RCC 7860 (cell line): ENCODE measurements at regions not wholly inside any gene's neighbourhood (a gene's known extent, or its start where the extent isn't known, plus 50 kb on each side); places are given as distances from the start of the nearest gene placed in this dataset.

Source experiments
- DNase-seq: peaks from one replicate; pipeline ENCODE4 v3.0.0-alpha.2; 2015; ENCODE audit warnings: low spot score
- FAIRE-seq: peaks from 2 replicates; lab custom pipeline; 2012; peaks lifted over from hg19 to GRCh38; lab: Jason Lieb, UNC

DNA sequence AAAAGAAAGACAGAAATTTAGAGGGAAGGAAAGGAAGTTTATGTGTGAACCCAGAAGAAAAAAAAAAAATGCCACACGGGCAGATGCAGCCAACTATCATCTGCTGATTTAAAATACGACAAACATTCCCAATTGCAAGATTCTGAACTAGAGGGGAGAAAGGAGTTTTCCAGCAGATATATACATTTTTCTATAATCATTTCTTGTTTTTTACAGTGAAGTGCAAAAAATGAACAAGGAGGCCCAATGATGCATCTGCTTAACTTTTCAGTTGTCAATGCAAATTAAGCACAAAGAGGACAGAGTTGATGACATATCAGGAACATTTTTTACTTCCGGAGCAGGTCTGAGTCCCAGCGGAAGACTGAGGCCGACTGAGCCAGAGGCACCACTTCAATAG lies 144.7 kb downstream of the MYCN start:
- DNase-seq (no peak), FAIRE-seq (no peak)

DNA sequence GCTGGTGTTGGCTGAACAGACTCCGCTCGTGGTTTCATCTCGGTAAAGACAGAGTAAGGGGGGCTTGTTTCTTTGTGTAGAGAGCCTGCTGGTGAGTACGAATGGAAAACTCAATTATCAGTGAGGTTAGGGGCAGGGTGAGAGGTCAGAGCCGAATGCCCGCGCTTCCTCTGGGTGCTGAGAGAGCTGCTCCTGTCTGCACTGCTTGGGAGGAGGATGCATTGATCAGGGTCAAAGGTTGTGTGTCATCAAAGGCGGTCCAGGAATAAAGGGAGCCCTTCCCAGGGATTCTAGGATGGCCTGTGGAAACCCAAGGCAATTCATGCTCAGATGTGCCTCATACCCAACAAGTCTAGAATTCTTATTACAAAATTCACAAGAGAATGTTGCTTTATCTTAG lies 143.9 kb downstream of the MYCN start:
- DNase-seq (no peak), FAIRE-seq (no peak)

DNA sequence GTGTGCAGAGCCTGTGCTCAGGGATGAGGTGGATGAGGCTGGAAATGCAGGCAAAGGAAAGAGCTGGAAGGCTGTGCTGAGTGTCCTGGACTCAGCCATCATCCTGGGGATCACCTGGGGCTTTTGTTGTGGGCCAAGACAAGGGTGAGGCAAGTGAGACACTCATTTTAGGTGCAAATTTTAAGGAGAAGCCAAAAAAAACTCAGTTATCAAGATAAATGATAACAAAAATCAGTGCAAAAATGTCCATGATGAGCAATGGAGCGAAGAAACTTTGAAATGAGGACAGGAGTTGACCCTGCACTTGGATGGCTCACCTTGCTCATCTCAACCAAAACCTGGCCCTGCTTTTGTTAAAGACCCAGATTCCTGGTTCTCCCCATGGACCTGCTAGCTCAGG lies 141.9 kb downstream of the MYCN start:
- FAIRE-seq, result no peak
- no peak for DNase-seq

DNA sequence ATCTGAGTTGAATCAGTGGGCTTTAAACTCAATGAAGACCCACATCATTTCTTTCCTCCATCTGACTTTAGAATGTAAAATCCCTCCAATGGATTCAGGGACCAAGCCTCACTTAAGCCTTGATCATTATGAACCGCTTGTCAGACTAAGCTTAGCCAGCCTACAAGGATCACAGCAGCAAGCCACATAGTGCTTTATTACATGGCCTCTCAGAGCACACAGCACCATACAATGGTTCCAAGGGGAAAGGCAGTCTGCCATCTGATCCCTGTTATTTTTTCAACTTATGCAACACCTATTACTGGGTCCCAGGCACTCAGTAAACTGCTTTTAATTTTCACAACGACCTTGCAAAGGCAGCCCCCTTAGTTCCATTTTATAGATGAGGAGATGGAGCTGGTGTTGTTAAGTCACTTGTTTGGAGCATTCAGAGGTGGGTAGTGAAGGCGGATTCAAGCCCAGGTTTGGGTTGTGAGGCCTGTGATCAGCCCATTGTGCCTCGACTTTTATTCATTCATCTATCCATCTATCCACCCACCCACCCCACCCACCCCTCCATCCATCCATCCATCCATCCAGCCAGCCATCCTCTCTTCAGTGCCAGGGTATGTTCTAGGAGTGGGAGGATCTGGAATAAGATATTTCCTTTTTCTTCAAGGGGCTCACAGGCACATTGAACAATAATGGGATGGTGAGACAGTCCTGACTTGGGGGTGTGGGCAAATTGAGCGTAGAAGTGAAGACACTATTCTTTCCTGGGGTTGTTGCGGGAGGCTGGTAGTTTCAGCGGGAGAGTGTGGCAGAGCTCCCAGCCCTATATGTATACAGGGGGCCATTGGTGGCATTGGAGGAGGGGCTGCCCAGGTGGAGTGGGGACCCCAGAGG lies 141.2 kb downstream of the MYCN start:
- FAIRE-seq (no peak), DNase-seq (no peak)

DNA sequence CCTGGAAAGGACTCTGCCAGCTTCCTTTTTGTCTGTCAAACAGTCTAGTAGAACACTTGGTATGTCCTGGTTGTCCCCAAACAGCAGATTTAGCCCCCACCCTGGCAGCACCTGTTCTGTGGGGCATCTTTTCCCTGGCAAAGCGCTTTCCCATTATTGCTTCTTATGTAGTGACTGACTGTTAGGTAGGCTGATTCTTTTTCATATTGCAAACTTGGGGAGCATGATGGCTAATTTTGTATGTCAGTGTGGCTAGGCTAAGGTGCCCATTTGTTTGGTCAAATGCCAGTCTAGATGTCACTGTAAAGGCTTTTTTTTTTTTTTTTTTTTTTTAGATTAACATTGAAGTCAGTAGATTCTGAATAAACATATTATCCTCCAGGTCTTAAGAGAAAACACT lies 140.2 kb downstream of the MYCN start:
- FAIRE-seq, result no peak
- no peak for DNase-seq

DNA sequence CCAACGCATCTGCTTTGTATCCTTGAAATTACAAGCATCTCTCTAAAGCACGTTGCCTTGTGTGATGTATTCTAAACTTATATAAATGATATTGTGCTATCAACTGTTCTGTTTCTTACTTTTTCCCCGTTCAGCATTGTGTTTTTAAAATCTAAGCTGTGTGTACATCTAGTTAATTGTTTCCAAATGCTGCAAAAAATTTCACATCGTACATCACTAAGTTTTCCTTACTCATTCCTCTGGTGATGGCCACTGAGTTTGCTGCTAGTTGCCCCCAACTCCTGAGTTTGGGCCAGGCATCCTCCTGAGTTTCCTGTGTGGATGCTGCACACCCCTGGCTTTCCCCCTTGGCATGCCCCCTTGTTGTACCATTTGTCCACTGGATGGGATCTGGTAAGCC lies 139.7 kb downstream of the MYCN start:
- FAIRE-seq, result no peak
- DNase-seq, result no peak

DNA sequence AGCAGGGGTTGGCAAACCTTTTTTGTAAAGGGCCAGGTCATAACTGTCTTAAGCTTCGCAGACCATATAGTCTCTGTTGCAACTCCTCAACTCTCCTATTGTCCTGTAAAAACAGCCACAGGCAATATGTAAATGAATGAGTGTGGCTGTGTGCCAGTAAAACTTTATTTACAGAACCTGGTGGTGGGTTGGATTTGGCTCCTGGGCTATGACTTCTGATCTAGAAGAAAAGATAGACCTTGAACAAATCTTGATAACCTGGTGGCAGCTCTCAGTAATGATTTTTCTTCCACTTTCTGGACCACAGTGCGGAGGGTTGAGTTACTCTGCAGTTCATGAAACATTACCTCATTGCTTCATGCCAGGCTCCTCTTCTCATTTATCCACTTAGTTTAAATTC lies 139.3 kb downstream of the MYCN start:
- FAIRE-seq (no peak), DNase-seq (no peak)

DNA sequence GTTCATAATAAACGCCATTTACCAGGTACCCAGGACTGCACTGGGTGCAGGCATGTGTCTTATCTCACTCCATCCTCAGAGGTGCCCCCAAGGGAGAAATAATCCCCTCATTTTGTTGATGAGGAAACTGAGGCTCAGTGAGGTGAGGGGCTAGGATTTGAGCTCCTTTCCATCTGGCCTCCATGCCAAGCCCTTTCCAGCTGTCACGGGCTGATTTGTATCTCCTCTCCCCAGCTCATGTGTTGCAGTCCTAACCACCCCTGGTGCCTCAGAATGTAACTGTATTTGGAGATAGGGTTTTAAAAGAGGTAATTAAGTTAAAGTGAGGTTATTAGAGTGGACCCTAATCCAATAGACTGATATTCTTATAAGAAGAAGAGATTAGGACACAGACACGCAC lies 137.3 kb downstream of the MYCN start:
- DNase-seq (no peak), FAIRE-seq (no peak)

DNA sequence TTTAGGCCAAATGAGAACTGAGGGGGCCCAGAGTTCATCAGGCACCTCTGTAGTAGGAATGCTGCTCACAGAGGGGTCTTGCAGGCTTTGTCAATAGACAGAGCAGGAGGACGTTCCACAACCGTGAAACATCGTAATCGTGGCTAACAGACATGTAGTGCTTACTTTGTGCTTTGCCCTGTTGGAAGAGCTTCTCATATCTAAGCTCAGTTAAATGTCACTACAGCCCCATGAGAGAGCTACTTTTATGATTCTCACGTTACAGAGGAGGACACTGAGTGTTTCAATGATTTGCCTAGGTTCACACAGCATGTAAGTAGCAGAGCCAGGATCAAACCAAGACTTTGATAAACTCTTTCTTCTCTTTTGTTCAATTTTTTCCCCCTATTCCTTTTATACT lies 136.6 kb downstream of the MYCN start:
- DNase-seq (no peak), FAIRE-seq (no peak)

DNA sequence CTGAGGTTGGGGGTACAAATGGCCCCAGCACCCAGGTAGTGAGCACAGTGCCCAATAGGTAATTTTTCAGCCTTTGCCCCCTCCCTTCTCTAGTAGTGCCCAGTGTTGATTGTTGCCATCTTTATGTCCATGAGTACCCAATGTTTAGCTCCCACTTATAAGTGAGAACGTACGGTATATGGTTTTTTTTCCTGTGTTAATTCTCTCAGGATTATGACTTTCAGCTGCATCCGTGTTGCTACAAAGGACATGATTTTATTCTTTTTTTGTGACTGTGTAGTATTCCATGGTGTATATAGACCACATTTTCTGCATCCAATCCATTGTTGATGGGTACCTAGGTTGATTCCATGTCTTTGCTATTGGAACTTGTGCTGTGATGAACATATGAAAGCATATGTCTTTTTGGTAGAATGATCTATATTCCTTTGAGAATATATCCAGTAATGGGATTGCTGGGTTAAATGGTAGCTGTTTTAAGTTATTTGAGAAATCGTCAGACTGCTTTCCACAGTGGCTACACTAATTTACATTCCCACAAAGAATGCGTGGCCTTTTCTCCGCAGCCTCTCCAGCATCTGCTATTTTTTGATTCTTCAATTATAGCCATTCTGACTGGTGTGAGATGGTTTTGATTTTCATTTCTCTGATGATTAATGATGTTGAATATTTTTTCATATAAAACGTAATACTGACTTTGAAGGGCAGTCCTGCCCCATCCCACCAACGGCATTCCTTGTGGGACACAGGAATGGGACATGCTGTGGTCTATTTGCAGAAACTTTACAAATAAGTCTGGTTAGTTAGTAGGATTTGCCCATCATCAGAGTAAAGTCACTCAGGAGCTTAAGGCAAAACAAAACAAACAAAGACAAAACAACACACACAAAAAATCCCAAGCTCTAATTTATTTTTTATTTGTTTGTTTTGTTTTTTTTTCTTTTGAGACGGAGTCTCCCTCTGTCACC lies 135.0 kb downstream of the MYCN start:
- FAIRE-seq (no peak), DNase-seq (no peak)

DNA sequence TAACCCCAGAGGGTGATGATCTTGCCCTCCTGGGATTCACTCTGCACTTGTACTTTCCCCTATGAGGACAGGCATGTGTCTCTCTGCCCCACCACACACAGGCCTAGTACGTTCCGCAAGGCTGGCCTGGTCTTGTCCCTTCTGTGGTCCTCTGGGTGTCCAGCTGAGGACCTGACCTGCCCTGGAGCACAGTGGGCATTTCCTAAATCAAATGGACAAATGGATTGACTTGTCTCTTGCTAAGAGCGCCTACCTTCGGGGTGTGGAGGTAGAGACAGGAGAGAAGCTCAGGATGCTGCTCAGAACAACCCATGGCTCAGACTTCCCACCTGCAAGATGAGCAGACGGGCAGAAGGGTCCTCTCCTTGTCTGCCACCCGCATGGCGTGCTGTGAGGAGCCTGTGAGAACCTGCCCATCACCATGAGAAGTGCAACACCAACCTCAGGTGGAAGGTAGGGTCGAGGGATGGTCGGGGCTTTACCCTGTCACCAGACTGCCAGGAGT lies 133.6 kb downstream of the MYCN start:
- FAIRE-seq (no peak), DNase-seq (no peak)

DNA sequence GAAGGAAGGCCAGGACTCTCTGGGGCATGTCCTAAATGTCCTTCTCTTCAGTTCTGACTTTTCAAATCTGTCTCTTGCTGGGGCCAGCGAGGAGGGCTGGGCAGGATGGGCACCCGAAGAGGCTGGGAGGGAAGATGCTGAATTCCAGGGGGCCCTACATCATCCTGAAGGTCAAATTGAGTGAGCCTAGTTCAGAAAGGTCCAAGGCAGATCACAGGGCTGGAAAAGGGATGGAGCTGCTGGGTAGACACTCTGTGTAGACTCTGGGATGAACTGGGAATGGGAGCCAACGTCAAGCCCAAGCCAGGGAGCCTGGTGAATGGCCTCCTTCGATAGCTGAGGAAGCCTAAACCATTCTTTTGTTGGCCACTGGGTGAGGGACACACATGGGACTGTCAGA lies 133.1 kb downstream of the MYCN start:
- FAIRE-seq (no peak), DNase-seq (no peak)

DNA sequence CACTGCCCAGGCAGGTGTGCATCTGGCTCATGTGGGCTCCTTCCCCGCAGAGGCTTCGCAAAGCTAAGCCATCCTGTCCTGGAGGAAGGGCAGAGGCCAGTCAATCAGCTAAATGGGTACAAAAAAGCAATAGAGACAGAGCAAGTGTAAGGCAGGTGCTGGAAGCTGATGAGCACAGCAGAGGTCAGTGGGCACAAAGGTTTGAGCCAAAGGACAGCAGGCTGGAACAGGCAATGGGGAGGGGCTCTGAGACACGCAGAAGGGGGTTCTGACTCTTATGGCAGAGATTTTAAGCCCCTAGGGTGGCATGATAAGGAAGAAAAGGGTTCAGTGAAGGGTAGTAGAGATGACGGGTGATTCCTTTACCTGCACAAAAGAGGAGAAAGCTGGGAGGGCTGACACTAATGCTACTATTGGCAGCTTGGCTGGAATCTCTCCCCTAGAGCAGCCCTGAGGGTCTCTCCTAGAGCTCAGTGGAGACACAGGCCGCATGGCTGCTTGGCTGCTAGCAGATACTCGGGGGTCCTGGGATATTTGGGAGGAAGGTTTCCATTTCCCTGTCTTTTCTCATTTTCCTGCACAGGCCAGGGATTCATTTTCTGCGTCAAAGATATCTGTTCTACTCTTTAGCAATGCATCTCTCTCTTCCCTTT lies 132.4 kb downstream of the MYCN start:
- FAIRE-seq (no peak), DNase-seq (no peak)

DNA sequence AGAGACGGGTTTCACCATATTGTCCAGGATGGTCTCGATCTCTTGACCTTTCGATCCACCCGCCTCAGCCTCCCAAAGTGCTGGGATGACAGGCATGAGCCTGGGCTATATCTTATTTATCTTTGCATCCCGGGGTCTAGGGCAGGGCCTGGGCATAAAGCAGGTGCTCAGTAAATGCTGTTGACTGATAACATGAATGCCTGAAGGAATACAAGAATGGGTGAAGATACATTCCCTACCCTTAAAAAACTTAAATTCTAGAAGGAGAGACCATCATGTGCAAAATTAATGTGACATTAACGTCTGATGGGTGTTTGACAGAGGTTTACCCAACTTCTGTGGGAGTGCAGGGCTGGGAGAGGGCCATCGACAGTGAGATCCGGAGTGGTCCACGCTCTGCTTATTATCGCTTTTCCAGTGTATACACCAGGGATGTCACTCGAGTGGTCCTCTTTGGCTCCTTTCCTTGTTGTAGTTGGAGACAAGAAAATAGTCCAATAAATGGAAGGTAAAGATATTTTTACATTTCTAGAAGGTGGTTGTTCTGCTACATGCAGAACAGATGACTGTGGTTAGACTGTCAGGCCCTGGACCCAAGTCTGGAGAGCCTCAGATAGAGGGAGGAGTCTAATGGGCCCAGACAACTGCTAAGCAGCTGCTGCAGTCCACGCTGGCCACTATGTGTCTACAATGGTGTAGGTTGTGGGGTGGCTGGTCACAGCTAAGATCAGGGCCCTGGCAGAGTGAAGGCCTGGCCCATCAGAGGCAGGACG lies 131.7 kb downstream of the MYCN start:
- no peak for DNase-seq
- FAIRE-seq, result no peak

DNA sequence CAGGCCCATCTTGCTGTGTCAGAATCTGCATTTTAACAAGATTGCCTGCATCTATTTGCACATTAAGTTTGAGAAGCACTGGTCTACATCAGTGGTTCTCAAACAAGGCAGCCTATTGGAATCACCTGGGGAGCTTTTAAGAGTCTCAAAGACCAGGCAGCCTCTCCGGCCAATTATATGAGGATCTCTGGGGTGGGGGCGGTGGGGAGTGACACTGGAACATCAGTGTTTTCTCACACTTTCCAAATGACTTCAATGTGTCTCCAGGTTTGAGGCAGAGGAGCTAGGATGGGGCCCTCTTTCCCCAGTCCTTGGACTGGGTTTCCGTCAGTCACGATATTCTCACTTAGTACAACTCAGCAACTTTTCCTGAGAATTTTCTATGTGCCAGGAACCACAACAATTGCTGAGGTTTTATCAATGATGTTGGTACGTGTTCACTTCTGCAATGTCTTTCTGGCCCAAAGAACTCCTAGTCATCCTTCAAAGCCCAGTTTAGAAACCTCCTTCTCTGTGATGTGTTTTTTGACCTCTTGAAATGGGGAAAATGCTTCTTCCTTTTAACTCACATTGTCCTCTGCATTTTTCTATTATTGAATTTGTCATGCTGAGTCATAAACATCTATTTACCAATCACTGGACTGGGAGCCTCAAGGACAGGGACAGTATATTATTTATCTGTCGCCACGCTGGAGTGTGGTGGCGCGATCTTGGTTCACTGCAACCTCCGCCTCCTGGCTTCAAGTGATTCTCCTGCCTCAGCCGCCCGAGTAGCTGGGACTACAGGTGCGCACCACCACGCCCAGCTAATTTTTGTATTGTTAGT lies 130.9 kb downstream of the MYCN start:
- FAIRE-seq, result no peak

DNA sequence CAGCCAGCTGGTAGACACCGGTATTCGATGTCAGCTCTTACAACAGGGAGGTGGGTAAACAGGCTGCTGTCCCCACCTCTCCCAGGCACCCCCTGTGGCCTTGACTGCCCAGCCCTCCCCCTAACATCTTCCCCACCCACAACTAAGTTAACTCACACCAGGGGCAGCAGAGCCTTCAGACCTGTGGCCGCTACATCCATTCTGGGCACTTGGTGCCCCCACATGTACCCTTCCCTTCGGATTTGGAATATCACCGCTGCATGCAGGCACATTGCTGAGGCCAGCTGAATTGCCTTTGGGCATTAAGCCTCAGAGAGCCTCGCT lies 130.3 kb downstream of the MYCN start:
- FAIRE-seq (no peak), DNase-seq (no peak)

More for the DNA sequence above, 130.9 kb downstream of the MYCN start:
- no peak for DNase-seq

DNA sequence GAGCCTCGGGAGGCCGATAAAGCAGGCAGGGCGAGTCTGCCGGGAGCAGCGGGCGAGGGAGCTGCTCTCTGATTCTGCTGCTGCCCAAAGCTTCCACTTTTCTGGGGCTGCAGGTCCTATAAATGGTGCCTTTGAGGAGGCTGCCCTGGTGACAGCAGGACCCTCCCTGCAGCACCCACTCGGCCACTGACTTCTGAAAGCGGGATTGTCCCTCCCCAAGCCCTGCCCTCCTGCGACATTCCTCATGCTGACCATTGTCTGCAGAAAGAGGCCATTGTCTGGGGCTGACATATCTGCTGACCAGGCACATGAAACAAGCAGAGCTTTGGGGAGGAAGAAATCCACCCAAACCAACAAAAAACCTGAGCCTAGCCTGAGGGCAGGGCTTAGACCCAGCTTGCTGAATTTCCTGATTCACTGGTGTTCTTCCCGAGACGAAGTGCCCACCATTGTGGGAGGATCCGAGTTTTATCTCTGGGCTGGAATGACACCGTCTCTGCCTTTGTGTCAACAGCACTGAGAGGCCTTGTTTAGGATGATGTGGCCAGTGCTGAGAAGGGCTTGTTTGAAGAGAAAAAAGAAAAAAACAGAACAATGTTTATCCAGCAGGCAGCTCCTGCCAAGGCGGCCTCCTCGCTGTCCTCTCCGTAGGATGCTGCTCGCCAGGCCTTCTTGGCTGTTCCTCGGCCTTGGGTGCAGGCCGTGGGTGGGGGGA lies 129.7 kb downstream of the MYCN start:
- FAIRE-seq, result no peak
- no peak for DNase-seq

DNA sequence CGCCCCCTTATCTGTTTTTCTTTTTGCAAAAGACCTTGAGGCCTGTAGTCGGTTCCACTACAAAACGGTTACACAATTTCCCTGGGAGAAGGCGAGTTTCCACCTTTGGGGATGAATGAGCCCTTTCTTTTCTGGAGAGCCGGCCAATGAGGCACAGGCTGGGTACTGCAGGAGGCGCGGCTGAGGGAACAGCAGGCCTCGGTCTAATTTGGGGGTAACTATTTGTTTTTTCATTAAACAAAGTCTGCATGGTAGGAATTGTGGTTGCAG lies 129.2 kb downstream of the MYCN start:
- no peak for DNase-seq
- no peak for FAIRE-seq

DNA sequence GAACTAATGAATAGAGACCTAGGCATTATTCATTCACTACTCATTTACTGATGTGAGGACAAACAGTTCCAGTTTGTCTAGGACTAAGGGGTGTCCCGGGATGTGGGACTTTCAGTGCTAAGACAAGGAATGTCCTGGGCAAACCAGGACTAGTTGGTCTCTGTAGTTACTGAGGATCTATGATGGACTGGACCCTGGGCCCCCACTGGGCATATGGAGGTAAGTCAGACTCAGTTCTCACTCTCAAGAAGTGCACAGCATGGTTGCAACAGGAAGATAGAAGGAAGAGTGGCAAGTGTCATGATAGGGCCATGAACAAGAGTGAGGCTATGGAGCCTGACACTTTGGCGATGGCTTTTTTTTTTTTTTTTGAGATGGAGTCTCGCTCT lies 128.2 kb downstream of the MYCN start:
- FAIRE-seq (no peak), DNase-seq (no peak)
